NCI-H146 (cell line): ENCODE measurements at regions not wholly inside any gene's neighbourhood (a gene's known extent, or its start where the extent isn't known, plus 50 kb on each side); places are given as distances from the start of the nearest gene placed in this dataset.

Experiments
- DNase-seq: peaks from one replicate; lab custom pipeline; 2025; lab: John Stamatoyannopoulos, UW

DNA sequence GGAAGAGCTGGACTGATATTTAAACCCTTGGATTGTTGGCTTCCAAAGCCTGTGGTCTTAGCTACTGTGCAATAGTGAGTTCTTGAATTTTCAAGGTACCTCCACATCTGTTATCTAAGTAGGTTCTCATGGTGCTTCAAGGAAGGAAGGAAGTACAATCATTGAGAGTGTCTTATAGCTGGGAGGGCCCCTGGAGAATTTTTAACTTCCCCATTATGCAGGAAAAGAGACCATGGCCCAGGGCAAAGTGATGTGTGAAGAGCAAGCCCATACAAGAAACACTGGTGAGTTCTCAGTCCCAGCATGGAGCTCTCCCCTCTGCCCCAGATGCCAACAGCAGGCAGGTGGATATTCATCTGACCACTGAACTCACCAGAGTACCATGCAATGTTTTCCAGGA lies 169.0 kb upstream of the IRX6 start:
- DNase-seq = no peak

DNA sequence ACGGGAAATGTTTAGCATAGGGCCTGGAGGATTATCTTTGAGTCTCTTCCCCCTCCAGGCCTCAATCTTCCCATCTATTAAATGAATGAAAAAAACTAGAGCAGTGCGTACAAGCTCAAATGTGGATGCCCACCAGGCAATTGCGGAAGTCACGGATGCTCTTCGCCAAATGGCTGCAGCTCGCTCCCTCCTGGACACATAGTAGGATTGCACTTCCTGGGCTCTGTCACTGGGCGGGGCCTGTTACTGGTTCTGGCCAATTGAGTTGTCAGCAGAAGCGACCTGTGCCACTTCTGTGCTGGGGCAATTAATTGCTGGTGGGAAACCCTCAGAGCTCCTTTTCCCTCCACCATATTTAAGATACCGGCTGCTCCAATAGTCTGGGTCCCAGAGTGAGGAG lies 168.2 kb upstream of the IRX6 start:
- no peak for DNase-seq

DNA sequence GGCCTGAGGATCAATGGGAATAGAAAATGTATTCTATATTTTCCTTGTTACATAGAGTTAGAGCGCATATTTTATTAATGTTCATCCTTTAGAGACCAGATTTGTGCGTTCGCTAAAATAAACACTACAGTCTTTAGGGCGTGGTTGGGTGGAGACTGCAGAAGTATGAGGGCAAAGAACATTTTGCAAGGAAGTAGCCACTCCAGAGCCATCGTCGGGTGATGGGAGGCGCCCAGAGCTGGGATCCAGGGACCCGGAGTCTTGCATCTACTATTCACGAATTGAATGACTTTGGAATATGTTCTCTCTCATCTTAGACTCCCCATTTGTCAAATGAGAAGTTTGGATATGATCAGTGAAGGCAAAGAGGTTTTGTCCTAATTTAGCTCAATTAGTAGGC lies 154.2 kb upstream of the IRX6 start:
- no peak for DNase-seq

DNA sequence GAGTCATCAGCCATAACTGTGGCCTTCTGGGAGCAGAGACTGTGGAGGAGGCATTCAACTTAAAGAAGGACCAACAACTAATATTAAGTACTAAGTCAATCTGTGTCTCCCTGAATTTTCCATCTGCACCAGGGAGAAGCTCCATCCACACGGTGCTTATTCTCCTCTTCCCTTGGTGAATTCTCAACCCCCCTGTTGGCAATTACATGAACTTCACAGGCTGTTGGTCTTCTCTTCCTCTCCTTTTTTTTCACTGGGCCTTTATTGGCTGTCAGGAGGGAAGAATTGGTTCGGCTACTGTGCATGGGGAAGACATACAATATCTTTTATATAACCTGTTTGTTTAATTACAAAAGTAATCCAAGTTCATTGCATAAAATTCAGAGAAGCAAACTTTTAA lies 152.8 kb upstream of the IRX6 start:
- no peak for DNase-seq

DNA sequence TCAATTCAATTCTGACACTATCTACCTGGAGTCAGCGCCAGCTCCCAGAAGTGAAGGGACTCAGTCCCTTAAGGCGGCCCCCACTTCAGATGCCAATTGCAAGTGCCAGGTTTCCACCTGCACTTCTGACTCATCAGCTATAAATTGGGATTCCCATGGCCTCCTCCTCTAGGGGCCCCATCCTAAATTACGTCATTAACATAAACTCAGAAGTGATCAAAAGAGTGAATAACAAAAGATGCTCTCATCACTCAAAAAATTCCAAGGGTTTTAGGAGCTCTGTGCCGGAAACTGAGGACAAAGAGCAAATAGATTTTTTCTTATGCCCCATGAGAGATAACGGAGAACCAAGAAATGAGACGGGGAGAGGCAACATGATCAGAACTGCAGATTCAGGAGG lies 148.6 kb upstream of the IRX6 start:
- DNase-seq = no peak

DNA sequence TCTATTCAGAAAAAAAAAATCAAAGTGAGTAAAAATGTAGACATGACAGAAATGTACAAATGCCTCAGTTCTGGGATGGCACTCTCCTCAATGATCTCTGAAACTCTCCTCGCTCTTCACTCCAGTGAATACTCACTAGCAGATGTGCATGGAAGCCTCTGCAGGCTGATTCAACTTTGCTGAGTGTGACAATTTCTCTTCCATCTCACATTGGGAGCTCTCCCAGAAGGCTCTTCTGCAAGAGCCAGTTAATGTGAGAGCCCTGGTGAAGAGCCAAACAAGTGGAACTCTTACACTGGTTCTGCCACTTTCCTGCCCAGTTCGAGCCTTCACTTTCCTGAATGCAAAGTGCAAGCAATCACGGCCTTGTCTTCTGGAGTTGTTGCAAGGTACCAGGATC lies 147.1 kb upstream of the IRX6 start:
- no peak for DNase-seq

DNA sequence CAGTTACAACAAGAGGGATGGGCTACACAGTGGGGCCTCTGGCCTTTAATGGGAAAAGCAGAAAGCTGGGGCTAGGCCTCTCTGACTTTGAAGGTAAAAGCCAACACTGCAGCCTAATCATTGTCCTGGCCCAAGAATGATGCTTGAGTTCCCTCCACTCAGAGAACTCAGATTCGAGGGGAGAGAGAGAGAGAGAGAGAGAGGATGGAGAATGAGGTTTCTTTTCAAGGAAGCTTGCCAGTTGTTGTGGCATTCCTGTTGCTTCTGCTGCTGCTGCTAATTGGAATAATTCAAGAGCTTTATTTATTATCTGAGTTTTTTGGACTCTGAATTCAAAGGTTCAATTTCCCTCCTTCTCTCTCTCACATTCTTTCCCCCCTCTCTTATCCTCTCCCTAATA lies 144.6 kb upstream of the IRX6 start:
- no peak for DNase-seq

DNA sequence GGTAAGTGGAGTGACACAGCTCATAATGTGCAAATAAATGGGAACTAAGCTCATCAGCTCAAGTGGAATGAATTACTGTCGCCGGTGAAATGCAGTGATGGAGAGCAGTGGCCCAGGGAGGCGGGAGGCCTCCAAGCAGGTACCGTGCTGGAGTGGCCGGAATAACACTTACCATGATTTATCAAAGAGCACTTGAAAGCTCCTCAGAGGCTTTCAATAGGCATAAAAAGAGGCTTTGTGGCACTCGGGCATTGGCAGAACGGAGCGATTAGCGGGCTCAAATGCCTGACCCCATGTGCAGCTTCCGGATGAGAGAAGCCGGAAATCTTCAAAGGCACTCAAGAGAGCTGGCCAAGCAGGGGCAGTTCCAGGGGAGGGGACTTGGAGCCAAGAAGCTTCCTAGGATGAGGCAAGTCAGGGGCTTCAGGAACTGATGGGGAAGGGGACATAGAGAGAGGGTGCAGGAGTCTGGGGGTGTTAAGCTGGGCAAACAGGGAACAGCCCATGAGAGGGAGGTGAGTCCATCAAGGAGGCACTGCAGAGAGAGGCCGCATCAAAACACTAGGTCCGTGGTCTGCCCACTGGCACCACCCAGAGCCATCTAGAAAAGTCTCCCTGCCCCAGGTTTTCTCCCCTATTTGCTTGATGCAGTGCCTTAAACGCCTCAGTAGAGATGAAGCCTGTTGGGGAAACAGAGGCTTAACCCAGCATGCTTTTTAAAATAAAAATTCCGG lies 144.0 kb upstream of the IRX6 start:
- no peak for DNase-seq

DNA sequence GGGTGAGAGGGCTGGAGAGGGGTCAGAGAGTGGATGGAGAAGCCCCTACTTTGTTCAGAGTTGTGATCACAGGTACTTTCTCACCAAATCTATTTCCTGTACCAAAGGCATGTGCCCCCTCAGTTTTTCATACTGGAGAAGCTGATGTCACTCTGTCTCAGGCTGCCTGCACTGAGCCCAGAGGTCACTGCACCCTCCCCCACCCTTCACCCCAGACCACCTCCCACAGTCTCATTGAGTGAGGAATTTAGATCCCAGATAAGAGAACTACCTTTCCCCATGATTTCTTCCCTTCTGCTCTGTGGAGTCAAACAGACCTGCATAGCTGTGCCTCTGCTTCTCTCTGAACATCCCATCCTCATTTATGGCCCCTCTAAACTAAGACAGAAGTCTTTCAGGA lies 140.0 kb upstream of the IRX6 start:
- no peak for DNase-seq

DNA sequence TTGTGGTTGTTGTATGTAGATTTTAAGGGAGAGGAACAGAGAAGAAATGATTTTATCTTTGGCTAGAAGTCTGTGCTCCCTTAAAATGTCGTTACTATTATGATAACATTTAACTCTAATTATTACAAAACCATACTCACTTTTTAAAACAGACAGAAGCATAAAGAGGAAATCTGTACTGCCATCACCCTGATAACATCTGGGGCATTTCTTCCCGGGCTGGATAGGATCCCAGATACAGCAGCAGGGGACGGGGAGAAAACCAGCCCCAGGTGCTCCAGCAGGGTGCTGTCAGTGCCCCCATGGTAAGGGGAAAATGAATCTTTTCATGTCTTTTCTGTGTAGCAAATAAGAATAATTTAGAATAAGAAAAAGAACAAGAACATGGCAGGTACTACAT lies 139.4 kb upstream of the IRX6 start:
- no peak for DNase-seq

DNA sequence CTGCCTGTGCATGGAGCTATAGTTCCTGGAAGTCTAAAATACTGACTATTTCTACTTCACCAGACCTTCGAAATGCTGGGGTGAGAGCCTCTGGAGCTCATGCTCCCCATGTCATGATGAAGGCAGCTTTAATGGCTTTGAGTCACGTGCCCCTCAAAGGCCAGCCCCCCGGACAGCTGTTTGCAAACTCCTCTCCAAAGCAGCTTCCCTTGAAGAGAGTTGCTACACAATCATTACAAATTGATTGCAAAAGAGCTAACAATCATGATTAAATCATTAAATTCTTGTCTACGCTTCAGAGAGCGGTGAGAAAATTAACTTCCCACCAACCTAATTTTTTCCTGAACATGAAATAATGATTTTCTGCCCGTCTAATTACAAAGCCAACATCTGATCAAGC lies 134.8 kb upstream of the IRX6 start:
- no peak for DNase-seq

DNA sequence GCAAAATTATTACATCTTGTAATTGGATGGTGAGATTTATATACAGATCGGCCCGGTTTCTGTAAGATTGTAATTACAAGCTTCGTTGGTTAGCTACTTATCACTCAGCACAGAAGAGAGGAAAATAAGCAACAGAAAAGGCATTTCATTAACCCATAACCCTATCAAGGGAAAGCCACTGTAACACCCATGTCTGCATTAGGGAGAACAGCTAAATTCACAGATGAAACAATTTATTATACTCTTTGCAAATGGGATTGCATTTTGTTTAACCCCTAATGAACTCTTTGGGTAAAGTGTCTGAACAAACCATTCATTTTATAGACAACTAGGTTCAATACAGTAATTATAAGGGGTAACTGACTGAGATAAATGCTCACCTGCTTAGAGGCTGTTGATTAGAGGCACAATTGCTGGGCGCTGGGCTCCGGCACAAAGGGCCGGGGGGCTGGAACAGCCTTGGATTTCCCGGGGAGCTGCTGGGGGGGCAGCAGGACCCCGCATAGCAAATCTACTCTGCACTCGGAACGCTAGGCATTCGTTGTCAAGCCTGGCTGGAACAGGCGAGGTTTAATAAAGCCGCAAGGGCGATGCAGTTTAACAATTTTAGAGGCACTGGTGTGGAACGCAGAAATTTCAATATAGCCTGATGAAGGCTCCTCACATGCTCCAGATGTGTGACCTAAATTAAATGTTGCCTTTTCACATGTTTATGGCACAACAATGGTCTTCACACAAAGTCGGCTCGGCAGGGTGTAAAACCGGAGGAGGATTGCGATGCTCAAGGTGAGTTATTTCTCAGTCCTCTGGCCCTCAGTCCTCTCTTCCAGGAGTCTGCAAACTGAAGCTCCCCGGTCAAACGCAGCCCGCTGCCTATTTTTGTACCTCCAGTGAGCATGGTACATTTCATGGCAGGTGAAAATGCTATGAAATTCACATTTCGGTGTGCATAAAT lies 134.0 kb upstream of the IRX6 start:
- DNase-seq = no peak

DNA sequence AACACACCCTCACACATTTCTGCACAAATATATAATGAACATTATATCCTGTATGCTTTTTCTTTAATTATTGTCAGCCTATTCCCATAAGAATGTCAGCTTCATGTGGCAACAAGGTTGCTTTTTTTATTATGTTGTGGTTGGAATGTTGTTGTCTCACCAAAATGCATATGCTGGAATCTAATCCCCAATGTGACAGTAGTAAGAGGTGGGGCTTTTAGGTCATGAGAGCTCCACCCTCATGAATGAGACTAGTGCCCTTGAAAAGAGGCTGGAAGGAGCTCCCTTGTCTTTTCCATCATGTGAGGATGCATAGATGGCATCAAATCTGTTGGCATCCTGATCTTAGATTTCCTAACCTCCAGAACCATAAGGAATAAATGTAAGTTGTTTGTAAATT lies 131.3 kb upstream of the IRX6 start:
- no peak for DNase-seq

DNA sequence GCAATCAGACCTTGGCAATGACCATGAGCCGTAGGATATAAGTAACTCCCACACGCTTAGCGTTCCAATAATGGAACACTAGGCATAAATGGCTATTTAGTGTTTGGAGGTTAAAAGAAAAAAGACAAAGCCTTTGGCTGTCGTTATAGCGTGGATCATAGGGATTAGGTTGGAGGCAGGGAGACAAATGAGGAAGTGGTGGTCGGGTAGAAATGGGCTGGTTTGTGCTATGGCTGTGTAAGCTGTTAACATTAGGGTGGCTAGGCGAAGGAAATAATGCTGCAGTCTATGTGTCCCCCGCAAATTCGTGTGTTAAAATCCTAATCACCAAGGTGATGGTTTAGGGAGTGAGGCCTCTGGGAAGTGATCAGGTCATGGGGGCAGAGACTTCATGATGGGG lies 120.4 kb upstream of the IRX6 start:
- DNase-seq = no peak

DNA sequence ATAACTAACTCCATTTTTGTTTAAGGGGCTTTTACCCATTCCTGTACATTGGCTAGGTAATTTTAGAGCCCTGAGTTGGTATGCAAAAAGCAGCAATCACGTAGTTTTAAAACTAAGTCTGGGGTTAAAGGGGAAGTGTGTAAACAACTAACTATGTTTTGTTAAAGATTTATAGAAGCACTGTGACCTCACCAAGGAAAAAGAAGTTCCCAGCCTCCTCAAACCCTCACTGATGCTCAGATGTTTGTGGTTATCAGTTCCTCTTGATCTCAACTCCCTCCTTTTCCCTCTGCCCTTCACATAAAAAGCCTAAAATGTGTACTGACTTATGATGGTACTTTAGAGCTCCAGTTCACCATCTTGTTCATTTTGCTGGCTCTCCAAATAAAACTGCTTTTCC lies 119.9 kb upstream of the IRX6 start:
- DNase-seq = no peak

DNA sequence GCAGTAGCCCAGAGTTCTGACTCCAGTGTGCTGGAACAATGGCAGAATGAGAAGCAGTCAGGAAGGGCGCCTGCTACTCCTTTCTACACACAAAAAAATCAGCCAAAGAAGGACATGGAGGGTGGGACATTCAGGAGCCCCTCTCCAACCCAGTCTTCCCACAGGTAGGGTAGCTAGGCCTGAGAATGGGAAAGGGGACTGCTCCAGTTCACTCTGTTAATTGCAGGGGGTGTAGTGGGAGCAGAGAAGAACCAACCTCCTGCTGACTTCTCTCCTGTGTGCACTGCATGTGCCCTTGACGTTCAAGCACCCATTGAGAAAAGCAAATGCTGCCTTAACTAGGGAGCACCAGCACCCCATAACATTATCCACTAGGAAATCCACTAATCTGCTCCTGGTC lies 119.1 kb upstream of the IRX6 start:
- DNase-seq = no peak

DNA sequence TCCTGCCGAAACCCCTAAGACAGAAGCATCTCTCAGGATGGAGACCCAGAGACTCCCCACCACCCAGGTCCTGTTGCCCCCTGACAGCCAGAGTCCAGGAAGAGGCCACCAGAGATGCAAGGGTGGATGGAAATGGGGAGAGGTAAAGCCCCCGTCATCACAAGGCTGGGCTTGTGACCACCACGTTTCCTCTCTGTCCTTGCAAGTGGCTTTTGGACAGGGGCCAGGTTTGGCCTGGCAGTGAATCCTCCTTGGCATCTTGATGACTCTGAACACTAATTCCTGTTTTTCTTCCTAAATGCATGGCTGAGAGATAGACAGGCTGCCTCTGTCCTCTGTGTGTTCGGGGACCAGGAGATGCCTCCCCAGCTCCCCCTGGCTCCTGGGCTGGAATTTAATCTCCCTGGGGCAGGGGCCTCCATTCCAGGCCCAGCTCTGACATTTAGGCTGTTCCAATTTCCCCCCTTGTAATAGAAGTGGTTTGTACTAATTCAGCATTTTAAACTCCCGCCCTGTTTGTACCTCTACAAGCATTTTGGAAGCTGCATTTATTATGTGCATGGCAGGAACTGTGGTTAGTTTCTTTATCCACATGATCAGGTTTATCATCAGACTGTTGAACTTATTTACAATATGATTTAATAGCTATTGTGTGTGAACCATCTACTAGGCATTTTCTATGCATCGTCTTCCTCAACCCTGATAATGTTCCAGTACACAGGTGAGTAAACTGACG lies 116.1 kb upstream of the IRX6 start:
- no peak for DNase-seq

DNA sequence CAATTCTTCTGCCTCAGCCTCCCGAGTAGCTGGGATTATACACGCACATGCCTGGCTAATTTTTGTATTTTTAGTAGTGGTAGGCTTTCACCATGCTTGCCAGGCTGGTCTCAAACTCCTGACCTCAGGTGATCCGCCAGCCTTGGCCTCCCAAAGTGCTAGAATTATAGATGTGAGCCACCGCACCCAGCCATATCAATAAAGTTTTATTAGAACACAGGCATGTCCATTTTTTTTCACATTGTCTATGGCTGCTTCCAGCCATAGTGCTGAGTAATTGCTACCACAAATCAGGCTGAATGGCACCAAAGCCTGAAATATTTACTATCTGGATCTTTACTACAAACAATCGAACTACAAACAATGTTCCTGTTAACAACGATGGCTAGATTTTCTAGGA lies 114.4 kb upstream of the IRX6 start:
- no peak for DNase-seq

DNA sequence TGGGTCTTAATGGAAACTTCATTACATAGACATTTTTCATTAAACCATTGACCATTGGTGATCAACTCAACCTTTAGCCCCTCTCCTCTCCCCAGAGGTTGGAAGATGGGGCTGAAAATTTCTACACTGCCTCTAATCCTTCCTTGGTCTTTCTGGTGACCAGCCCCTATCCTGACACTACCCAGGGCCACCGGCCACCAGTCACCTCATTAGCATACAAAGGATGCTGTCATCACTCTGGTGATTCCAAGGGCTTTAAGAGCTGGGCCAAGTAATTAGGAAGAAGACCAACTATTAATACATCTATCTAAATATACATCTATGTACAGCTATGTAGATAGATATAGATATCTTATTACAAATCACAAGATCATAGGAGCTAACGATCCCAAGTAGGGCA lies 111.2 kb upstream of the IRX6 start:
- DNase-seq = no peak

DNA sequence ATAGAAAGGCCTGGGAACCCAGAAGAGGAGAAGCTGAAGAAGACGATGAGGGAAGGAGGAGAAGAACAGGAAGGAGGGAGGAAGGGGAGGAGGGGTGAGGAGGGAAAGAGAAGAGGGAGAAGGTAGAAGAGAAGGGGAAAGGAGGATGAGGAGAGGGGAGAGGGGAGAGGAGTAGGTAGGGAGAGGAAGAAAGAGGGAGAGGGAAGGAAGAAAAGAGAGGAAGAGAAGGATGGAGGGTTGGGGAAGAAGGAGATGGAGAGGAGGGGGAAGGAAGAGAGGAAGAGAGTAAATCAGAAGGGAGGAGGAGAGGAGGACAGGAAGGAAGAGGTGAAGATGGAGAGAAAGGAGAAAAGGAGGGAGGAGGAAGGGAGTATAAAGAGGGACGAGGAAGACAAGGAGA lies 109.6 kb upstream of the IRX6 start:
- DNase-seq = no peak

DNA sequence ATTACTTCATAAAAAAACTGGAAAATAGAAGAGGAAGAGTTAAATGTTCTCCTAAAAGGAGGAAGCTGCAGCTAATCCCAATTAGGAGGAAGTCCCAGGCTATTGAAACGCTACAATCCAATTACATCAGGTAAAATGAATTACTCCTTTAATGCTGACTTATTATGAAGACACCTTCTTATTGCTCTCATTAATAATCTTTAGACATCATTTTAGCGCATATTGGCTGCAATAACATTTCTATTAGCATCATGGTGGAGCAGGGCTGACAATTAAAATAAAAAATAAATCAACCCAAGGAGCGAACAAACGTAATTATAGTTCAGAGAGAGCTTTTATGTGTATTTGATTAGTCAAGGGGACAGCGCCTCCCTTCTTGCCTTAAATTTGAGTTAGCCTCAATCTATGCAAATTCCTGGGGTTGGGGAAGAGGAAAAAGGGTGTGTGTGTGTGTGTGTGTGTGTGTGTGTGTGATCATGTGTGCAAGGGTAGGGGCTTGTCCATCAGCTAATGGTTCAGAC lies 109.0 kb upstream of the IRX6 start:
- DNase-seq = no peak

DNA sequence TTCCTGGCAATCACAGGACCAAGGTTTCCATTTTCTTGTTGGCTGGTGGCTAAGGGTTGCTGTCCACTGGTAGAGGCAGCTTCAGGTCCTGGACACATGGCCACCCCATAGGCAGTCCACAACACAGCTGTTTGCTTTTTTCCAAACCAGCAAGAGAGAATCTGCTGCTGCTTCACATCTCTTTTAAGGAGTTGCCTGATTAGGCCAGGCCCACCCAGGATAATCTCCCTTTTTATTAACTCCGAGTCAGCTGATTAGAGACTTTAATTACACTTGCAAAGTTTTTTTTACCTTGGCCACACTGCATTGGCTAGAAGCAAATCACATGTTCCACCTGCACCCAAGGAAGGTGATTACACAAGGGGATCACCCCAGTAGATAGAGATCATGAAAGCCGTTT lies 106.6 kb upstream of the IRX6 start:
- no peak for DNase-seq

DNA sequence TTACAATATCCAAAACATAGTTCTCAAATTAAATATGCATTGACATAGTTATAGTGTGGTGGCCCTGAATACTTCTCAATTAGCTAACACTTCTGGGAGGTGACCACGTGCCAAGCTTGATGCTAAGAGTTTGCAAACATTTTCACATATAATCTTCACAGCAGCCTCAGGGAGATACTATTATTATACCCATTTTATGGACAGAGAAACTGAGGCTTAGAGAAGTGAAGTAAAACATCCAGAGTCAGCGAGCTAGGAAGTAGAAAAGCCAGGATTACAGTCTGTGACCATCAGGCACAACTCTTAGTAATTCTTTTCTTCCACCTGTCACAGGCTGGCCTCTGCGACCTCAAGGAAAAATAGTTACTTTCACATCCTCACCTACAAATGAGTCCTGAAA lies 102.2 kb upstream of the IRX6 start:
- DNase-seq = no peak
